Liver (tissue), 3 donors: ENCODE measurements at regions not wholly inside any gene's neighbourhood (a gene's known extent, or its start where the extent isn't known, plus 50 kb on each side); places are given as distances from the start of the nearest gene placed in this dataset.
"Not testable (repeated sequence)": the region's sequence is repeated elsewhere in the genome, so short reads cannot be mapped to it uniquely, and the experiment has no call there.

Experiments used
- EGR1 ChIP-seq, 2 donors: IDR thresholded peaks; 2 replicates each; pipeline ENCODE4 v1.6.1; 2016 to 2018; ENCODE audit warnings: antibody characterized with exemption in 2 of 2, low read depth in 2 of 2
- FOXA1 ChIP-seq: IDR thresholded peaks from 2 replicates; pipeline ENCODE4 v1.6.1; 2016; ENCODE audit warnings: antibody characterized with exemption
- HNF4G ChIP-seq: IDR thresholded peaks from 2 replicates; pipeline ENCODE4 v1.6.1; 2016; ENCODE audit warnings: antibody characterized with exemption
- JUND ChIP-seq, 2 donors: IDR thresholded peaks; 2 replicates each; pipeline ENCODE4 v1.6.1; 2016; ENCODE audit warnings: antibody characterized with exemption in 2 of 2
- YY1 ChIP-seq: IDR thresholded peaks from 2 replicates; pipeline ENCODE4 v1.6.1; 2016; ENCODE audit warnings: antibody characterized with exemption, mild to moderate bottlenecking
- TF ChIP-seq, protein P1 (sequence below): IDR thresholded peaks from 2 replicates; pipeline ENCODE4 v1.6.1; 2016; ENCODE audit warnings: antibody characterized with exemption
- TF ChIP-seq, protein P2 (sequence below): fragments of 150-350 bp; IDR thresholded peaks from 2 replicates; pipeline ENCODE4 v1.5.1; 2017; ENCODE audit warnings: improper control_type of control experiment, low read depth, low read length; ENCODE audit not compliant: missing input control
- TF ChIP-seq, protein P3 (sequence below): IDR thresholded peaks from 2 replicates; pipeline ENCODE4 v1.6.1; 2016; ENCODE audit warnings: antibody characterized with exemption, mild to moderate bottlenecking
- TF ChIP-seq, protein P4 (sequence below): IDR thresholded peaks from 2 replicates; pipeline ENCODE4 v1.6.1; 2016; ENCODE audit warnings: antibody characterized with exemption
- TF ChIP-seq, protein P5 (sequence below): IDR thresholded peaks from 2 replicates; pipeline ENCODE4 v1.6.1; 2016; ENCODE audit warnings: antibody characterized with exemption
- donor health status: healthy.
- donor health status: healthy.

DNA sequence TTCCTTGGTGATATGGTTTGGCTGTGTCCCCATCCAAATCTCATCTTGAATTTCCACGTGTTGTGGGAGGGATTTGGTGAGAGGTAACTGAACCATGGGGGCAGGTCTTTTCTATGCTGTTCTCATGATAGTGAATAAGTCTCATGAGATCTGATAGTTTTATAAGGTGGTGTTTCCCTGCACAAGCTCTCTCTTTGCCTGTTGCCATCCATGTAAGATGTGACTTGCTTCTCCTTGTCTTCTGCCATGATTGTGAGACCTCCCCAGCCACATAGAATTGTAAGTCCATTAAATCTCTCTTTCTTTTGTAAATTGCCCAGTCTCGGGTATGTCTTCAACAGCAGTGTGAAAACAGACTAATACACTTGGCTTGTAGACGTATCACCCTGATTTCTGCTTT is 351.7 kb downstream of the DHRSX start:
- TF ChIP-seq, protein P1, sequence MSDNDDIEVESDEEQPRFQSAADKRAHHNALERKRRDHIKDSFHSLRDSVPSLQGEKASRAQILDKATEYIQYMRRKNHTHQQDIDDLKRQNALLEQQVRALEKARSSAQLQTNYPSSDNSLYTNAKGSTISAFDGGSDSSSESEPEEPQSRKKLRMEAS: not testable (repeated sequence)
- TF ChIP-seq, protein P2, sequence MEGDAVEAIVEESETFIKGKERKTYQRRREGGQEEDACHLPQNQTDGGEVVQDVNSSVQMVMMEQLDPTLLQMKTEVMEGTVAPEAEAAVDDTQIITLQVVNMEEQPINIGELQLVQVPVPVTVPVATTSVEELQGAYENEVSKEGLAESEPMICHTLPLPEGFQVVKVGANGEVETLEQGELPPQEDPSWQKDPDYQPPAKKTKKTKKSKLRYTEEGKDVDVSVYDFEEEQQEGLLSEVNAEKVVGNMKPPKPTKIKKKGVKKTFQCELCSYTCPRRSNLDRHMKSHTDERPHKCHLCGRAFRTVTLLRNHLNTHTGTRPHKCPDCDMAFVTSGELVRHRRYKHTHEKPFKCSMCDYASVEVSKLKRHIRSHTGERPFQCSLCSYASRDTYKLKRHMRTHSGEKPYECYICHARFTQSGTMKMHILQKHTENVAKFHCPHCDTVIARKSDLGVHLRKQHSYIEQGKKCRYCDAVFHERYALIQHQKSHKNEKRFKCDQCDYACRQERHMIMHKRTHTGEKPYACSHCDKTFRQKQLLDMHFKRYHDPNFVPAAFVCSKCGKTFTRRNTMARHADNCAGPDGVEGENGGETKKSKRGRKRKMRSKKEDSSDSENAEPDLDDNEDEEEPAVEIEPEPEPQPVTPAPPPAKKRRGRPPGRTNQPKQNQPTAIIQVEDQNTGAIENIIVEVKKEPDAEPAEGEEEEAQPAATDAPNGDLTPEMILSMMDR: not testable (repeated sequence)
- TF ChIP-seq, protein P3, sequence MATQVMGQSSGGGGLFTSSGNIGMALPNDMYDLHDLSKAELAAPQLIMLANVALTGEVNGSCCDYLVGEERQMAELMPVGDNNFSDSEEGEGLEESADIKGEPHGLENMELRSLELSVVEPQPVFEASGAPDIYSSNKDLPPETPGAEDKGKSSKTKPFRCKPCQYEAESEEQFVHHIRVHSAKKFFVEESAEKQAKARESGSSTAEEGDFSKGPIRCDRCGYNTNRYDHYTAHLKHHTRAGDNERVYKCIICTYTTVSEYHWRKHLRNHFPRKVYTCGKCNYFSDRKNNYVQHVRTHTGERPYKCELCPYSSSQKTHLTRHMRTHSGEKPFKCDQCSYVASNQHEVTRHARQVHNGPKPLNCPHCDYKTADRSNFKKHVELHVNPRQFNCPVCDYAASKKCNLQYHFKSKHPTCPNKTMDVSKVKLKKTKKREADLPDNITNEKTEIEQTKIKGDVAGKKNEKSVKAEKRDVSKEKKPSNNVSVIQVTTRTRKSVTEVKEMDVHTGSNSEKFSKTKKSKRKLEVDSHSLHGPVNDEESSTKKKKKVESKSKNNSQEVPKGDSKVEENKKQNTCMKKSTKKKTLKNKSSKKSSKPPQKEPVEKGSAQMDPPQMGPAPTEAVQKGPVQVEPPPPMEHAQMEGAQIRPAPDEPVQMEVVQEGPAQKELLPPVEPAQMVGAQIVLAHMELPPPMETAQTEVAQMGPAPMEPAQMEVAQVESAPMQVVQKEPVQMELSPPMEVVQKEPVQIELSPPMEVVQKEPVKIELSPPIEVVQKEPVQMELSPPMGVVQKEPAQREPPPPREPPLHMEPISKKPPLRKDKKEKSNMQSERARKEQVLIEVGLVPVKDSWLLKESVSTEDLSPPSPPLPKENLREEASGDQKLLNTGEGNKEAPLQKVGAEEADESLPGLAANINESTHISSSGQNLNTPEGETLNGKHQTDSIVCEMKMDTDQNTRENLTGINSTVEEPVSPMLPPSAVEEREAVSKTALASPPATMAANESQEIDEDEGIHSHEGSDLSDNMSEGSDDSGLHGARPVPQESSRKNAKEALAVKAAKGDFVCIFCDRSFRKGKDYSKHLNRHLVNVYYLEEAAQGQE: not testable (repeated sequence)
- TF ChIP-seq, protein P4, sequence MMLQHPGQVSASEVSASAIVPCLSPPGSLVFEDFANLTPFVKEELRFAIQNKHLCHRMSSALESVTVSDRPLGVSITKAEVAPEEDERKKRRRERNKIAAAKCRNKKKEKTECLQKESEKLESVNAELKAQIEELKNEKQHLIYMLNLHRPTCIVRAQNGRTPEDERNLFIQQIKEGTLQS: not testable (repeated sequence)
- not testable (repeated sequence) for TF ChIP-seq HNF4G; YY1; EGR1 (IDR thresholded peaks at IDR 0.05; ENCODE audit: low read depth in 2 of 2); FOXA1; JUND (IDR thresholded peaks at IDR 0.05)
- TF ChIP-seq, protein P5, sequence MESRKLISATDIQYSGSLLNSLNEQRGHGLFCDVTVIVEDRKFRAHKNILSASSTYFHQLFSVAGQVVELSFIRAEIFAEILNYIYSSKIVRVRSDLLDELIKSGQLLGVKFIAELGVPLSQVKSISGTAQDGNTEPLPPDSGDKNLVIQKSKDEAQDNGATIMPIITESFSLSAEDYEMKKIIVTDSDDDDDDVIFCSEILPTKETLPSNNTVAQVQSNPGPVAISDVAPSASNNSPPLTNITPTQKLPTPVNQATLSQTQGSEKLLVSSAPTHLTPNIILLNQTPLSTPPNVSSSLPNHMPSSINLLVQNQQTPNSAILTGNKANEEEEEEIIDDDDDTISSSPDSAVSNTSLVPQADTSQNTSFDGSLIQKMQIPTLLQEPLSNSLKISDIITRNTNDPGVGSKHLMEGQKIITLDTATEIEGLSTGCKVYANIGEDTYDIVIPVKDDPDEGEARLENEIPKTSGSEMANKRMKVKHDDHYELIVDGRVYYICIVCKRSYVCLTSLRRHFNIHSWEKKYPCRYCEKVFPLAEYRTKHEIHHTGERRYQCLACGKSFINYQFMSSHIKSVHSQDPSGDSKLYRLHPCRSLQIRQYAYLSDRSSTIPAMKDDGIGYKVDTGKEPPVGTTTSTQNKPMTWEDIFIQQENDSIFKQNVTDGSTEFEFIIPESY: not testable (repeated sequence)
